ENCODE measurements at regions not wholly inside any gene's neighbourhood (a gene's known extent, or its start where the extent isn't known, plus 50 kb on each side); places are given as distances from the start of the nearest gene placed in this dataset.
"Not testable (repeated sequence)": the region's sequence is repeated elsewhere in the genome, so short reads cannot be mapped to it uniquely, and the experiment has no call there.

GRCh38 chr20:29120575-29120974 is 2136.9 kb upstream of the DEFB115 start:
- not testable (repeated sequence) for TF ChIP-seq CTCF (IDR thresholded peaks at IDR 0.05); POLR2A (IDR thresholded peaks at IDR 0.05); POLR2AphosphoS5 (IDR thresholded peaks at IDR 0.05); EP300 (IDR thresholded peaks at IDR 0.05; ENCODE audit: low read depth)
